ENCODE measurements at regions not wholly inside any gene's neighbourhood (a gene's known extent, or its start where the extent isn't known, plus 50 kb on each side); places are given as distances from the start of the nearest gene placed in this dataset.

DNA sequence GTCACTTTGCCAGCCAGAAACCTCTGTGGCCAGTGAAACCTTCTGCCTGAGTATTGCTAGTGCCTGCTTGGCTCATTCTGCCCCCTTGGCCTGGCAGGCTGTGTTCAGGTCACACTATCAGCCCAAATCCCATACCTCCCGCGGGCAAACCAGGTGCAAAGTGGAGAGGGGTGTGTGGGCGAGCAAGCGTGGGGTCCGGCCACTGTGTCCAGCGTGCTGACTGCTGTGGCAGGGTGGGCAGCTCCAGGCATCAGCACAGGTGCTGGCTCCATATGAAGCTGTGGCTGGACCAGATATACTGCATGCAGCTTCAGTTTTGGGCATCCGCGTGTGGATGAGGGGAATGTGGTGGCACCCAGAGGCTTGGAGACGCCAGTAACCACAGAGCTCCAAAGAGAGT is 576.5 kb upstream of the EDIL3 start:
- H4K20me1 ChIP-seq (ENCODE audit: control insufficient read depth, insufficient read depth): no peaks in the 10 kb centered on the region
- H3K9me3 ChIP-seq (replicated peaks; ENCODE audit: control insufficient read depth, insufficient read depth, low read length): no peaks in the 10 kb centered on the region
- SMC1A ChIA-PET (ENCODE audit: uncharacterized antibody, unreplicated experiment): no interaction called here
- H3K27me3 ChIP-seq (replicated peaks in 1 of 2; ENCODE audit: control insufficient read depth in 2 of 2, insufficient read depth in 2 of 2, low read length in 1 of 2): no peaks in the 10 kb centered on the region
- H3K36me3 ChIP-seq (ENCODE audit: control insufficient read depth in 2 of 2, insufficient read depth in 2 of 2, low read length in 1 of 2): no peaks in the 10 kb centered on the region
- RAD21 ChIA-PET (ENCODE audit: unreplicated experiment): no interaction called here
- no peaks in the 10 kb centered on the region for H3K79me2 ChIP-seq (ENCODE audit: control insufficient read depth, insufficient read depth, low read length)
- FAIRE-seq (no peak), DNase-seq (ENCODE audit: low read depth, low spot score) (no peak), ATAC-seq (no peak)
- CTCF ChIA-PET: no interaction called here
- no peak overlapping the region for H3K4me3 ChIP-seq
- H3K4me2 ChIP-seq (ENCODE audit: control insufficient read depth, insufficient read depth): no peak overlapping the region
- POLR2A ChIA-PET: no interaction called here
- in situ Hi-C loops (cut with MboI) (no loop called here), intact Hi-C loops (cut with micrococcal nuclease; ENCODE audit: unreplicated experiment) (no loop called here)
- BruUV-seq (replicated peaks): no TSS peak
- no peaks in the 10 kb centered on the region for H3K4me1 ChIP-seq (ENCODE audit: control insufficient read depth, insufficient read depth, low read length)
- no peak overlapping the region for H3K9ac ChIP-seq (ENCODE audit: control insufficient read depth, insufficient read depth, low read length)
- TF ChIP-seq POLR2A (IDR thresholded peaks at IDR 0.05; ENCODE audit: low read depth, low read length): no peak
- no peak for TF ChIP-seq BRCA1 (IDR thresholded peaks at IDR 0.05; ENCODE audit: low read depth, low read length)
- no peak for TF ChIP-seq RFX5 (IDR thresholded peaks at IDR 0.05; ENCODE audit: low read depth, low read length)
- TF ChIP-seq ZNF217 (IDR thresholded peaks at IDR 0.05): no peak
- no peak for TF ChIP-seq ZSCAN29 (IDR thresholded peaks at IDR 0.05)
- no peak for TF ChIP-seq YBX1 (IDR thresholded peaks at IDR 0.05)
- no peak for TF ChIP-seq PAX8 (IDR thresholded peaks at IDR 0.05)
- no peak for TF ChIP-seq HDGF (IDR thresholded peaks at IDR 0.05)
- TF ChIP-seq, protein P1, sequence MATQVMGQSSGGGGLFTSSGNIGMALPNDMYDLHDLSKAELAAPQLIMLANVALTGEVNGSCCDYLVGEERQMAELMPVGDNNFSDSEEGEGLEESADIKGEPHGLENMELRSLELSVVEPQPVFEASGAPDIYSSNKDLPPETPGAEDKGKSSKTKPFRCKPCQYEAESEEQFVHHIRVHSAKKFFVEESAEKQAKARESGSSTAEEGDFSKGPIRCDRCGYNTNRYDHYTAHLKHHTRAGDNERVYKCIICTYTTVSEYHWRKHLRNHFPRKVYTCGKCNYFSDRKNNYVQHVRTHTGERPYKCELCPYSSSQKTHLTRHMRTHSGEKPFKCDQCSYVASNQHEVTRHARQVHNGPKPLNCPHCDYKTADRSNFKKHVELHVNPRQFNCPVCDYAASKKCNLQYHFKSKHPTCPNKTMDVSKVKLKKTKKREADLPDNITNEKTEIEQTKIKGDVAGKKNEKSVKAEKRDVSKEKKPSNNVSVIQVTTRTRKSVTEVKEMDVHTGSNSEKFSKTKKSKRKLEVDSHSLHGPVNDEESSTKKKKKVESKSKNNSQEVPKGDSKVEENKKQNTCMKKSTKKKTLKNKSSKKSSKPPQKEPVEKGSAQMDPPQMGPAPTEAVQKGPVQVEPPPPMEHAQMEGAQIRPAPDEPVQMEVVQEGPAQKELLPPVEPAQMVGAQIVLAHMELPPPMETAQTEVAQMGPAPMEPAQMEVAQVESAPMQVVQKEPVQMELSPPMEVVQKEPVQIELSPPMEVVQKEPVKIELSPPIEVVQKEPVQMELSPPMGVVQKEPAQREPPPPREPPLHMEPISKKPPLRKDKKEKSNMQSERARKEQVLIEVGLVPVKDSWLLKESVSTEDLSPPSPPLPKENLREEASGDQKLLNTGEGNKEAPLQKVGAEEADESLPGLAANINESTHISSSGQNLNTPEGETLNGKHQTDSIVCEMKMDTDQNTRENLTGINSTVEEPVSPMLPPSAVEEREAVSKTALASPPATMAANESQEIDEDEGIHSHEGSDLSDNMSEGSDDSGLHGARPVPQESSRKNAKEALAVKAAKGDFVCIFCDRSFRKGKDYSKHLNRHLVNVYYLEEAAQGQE (IDR thresholded peaks at IDR 0.05; ENCODE audit: low read depth, low read length): no peak
- no peak for TF ChIP-seq JUNB (IDR thresholded peaks at IDR 0.05)
- no peak for TF ChIP-seq RAD51 (IDR thresholded peaks at IDR 0.05)
- no peak overlapping the region for H3K27ac ChIP-seq (ENCODE audit: control insufficient read depth, insufficient read depth)
- WGBS (ENCODE audit: insufficient coverage, insufficient replicate concordance, low lambda C conversion rate, missing lambda C conversion rate): 52% methylated on average over 9 of the region's 9 CpGs
- H2AFZ ChIP-seq (ENCODE audit: control insufficient read depth, low read depth, low read length): no peak overlapping the region
